SK-N-SH treated with all-trans-retinoic acid at 6 μM for 48 hours (cell line): ENCODE measurements at regions not wholly inside any gene's neighbourhood (a gene's known extent, or its start where the extent isn't known, plus 50 kb on each side); places are given as distances from the start of the nearest gene placed in this dataset.

Experiments
- ATAC-seq: fragments of 200-7000 bp; cut with Tn5 transposase; 3 replicates; pipeline ENCODE4 v1.9.1; 2020; ENCODE audit warnings: mild to moderate bottlenecking, moderate library complexity
- ARNTL ChIP-seq: fragments of 450-650 bp; formaldehyde crosslinking; IDR thresholded peaks from 2 replicates; pipeline ENCODE4 v1.5.0; 2020; ENCODE audit warnings: low read depth, mild to moderate bottlenecking, moderate library complexity, borderline replicate concordance
- BACH2 ChIP-seq: fragments of 250-450 bp; sonication (Bioruptor Pico); IDR thresholded peaks from 2 replicates; pipeline ENCODE4 v1.9.0; 2021; ENCODE audit warnings: mild to moderate bottlenecking, borderline replicate concordance
- CSDC2 ChIP-seq: fragments of 250-450 bp; sonication (Bioruptor Pico); IDR thresholded peaks from 2 replicates; pipeline ENCODE4 v1.5.0; 2020; ENCODE audit warnings: mild to moderate bottlenecking, moderate library complexity
- CSRNP3 ChIP-seq: fragments of 250-450 bp; sonication (Bioruptor Pico); IDR thresholded peaks from 2 replicates; pipeline ENCODE4 v1.5.1; 2021; ENCODE audit warnings: mild to moderate bottlenecking, moderate library complexity
- GLIS3 ChIP-seq: fragments of 250-450 bp; sonication (Bioruptor Pico); IDR thresholded peaks from 2 replicates; pipeline ENCODE4 v1.5.0; 2020; ENCODE audit warnings: mild to moderate bottlenecking, moderate library complexity
- ISL1 ChIP-seq: fragments of 250-450 bp; sonication (Bioruptor Pico); IDR thresholded peaks from 2 replicates; pipeline ENCODE4 v2.1.2; 2022; ENCODE audit warnings: mild to moderate bottlenecking, moderate library complexity
- OSR1 ChIP-seq: fragments of 250-450 bp; sonication (Bioruptor Pico); IDR thresholded peaks from 2 replicates; pipeline ENCODE4 v1.8.0; 2022; ENCODE audit warnings: moderate library complexity, mild to moderate bottlenecking, inconsistent platforms
- PATZ1 ChIP-seq: fragments of 250-450 bp; sonication (Bioruptor Pico); IDR thresholded peaks from 2 replicates; pipeline ENCODE4 v1.8.0; 2020; ENCODE audit warnings: mild to moderate bottlenecking, moderate library complexity, borderline replicate concordance
- PPARA ChIP-seq: fragments of 250-450 bp; sonication (Bioruptor Pico); IDR thresholded peaks from 2 replicates; pipeline ENCODE4 v1.5.0; 2020; ENCODE audit warnings: mild to moderate bottlenecking, borderline replicate concordance
- RARB ChIP-seq: fragments of 250-450 bp; sonication (Bioruptor Pico); IDR thresholded peaks from 2 replicates; pipeline ENCODE4 v1.8.0; 2021; ENCODE audit warnings: mild to moderate bottlenecking, moderate library complexity
- SNAI2 ChIP-seq: fragments of 250-450 bp; sonication (Bioruptor Pico); IDR thresholded peaks from 2 replicates; pipeline ENCODE4 v1.5.0; 2020; ENCODE audit warnings: mild to moderate bottlenecking, moderate library complexity
- TCF4 ChIP-seq: fragments of 250-450 bp; sonication (Bioruptor Pico); IDR thresholded peaks from 2 replicates; pipeline ENCODE4 v1.8.0; 2021; ENCODE audit warnings: mild to moderate bottlenecking, moderate library complexity, borderline replicate concordance
- TOX ChIP-seq: fragments of 250-450 bp; sonication (Bioruptor Pico); IDR thresholded peaks from 2 replicates; pipeline ENCODE4 v1.8.0; 2021; ENCODE audit warnings: mild to moderate bottlenecking, moderate library complexity, borderline replicate concordance
- TSHZ2 ChIP-seq: fragments of 250-450 bp; sonication (Bioruptor Pico); IDR thresholded peaks from 2 replicates; pipeline ENCODE4 v1.5.0; 2020; ENCODE audit warnings: mild to moderate bottlenecking, moderate library complexity
- ZC3H10 ChIP-seq: fragments of 250-450 bp; sonication (Bioruptor Pico); IDR thresholded peaks from 2 replicates; pipeline ENCODE4 v1.5.1; 2021; ENCODE audit warnings: mild to moderate bottlenecking, moderate library complexity
- ZNF70 ChIP-seq: fragments of 450-650 bp; formaldehyde crosslinking; IDR thresholded peaks from 2 replicates; pipeline ENCODE4 v1.5.0; 2020; ENCODE audit warnings: mild to moderate bottlenecking, moderate library complexity
- ZNF8 ChIP-seq: fragments of 450-650 bp; formaldehyde crosslinking; IDR thresholded peaks from 2 replicates; pipeline ENCODE4 v1.5.0; 2020; ENCODE audit warnings: mild to moderate bottlenecking, moderate library complexity
- TF ChIP-seq, protein P1 (sequence below): fragments of 250-450 bp; sonication (Bioruptor Pico); IDR thresholded peaks from 2 replicates; pipeline ENCODE4 v1.8.0; 2021; ENCODE audit warnings: low read depth, mild to moderate bottlenecking, moderate library complexity, borderline replicate concordance
- TF ChIP-seq, protein P2 (sequence below): fragments of 250-450 bp; sonication (Bioruptor Pico); IDR thresholded peaks from 2 replicates; pipeline ENCODE4 v1.5.1; 2020; ENCODE audit warnings: low read depth, mild to moderate bottlenecking, moderate library complexity

- no peak for TF ChIP-seq PATZ1
- TF ChIP-seq CSDC2 (CRISPR knock-in tag), result no peak
- TF ChIP-seq BACH2 (CRISPR knock-in tag), result no peak
- no peak for TF ChIP-seq TOX (CRISPR knock-in tag)
- TF ChIP-seq ZNF70 (CRISPR knock-in tag), result no peak
- TF ChIP-seq, protein P1, sequence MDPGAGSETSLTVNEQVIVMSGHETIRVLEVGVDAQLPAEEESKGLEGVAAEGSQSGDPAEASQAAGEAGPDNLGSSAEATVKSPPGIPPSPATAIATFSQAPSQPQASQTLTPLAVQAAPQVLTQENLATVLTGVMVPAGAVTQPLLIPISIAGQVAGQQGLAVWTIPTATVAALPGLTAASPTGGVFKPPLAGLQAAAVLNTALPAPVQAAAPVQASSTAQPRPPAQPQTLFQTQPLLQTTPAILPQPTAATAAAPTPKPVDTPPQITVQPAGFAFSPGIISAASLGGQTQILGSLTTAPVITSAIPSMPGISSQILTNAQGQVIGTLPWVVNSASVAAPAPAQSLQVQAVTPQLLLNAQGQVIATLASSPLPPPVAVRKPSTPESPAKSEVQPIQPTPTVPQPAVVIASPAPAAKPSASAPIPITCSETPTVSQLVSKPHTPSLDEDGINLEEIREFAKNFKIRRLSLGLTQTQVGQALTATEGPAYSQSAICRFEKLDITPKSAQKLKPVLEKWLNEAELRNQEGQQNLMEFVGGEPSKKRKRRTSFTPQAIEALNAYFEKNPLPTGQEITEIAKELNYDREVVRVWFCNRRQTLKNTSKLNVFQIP (CRISPR knock-in tag), result no peak
- TF ChIP-seq ISL1 (CRISPR knock-in tag), result no peak
- no peak for TF ChIP-seq TCF4 (CRISPR knock-in tag)
- no peak for TF ChIP-seq OSR1 (CRISPR knock-in tag)
- no peak for TF ChIP-seq TSHZ2 (CRISPR knock-in tag)
- TF ChIP-seq RARB (CRISPR knock-in tag), result no peak
- TF ChIP-seq SNAI2 (CRISPR knock-in tag), result no peak
- TF ChIP-seq PPARA (CRISPR knock-in tag), result no peak
- no peak for TF ChIP-seq ARNTL (CRISPR knock-in tag)
- no peak for TF ChIP-seq CSRNP3 (CRISPR knock-in tag)
- no peak for TF ChIP-seq ZC3H10 (CRISPR knock-in tag)
- TF ChIP-seq, protein P2, sequence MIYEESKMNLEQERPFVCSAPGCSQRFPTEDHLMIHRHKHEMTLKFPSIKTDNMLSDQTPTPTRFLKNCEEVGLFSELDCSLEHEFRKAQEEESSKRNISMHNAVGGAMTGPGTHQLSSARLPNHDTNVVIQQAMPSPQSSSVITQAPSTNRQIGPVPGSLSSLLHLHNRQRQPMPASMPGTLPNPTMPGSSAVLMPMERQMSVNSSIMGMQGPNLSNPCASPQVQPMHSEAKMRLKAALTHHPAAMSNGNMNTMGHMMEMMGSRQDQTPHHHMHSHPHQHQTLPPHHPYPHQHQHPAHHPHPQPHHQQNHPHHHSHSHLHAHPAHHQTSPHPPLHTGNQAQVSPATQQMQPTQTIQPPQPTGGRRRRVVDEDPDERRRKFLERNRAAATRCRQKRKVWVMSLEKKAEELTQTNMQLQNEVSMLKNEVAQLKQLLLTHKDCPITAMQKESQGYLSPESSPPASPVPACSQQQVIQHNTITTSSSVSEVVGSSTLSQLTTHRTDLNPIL (CRISPR knock-in tag), result no peak
- no peak for TF ChIP-seq GLIS3 (CRISPR knock-in tag)
- TF ChIP-seq ZNF8 (CRISPR knock-in tag), result no peak
Observed at GRCh38 chr3:40913192-40913591, 286.1 kb upstream of the CTNNB1 start.

GRCh38 chr3:40913641-40914040, 285.7 kb upstream of the CTNNB1 start:
- ATAC-seq, result no peak
- TF ChIP-seq OSR1 (CRISPR knock-in tag) (no peak), ISL1 (CRISPR knock-in tag) (no peak), TSHZ2 (CRISPR knock-in tag) (no peak), ZC3H10 (CRISPR knock-in tag) (no peak), ZNF70 (CRISPR knock-in tag) (no peak), BACH2 (CRISPR knock-in tag) (no peak), CSRNP3 (CRISPR knock-in tag) (no peak), TCF4 (CRISPR knock-in tag) (no peak)

More at GRCh38 chr3:40913192-40913591, 286.1 kb upstream of the CTNNB1 start:
- ATAC-seq, result no peak
